GM12878 (cell line): ENCODE measurements at regions not wholly inside any gene's neighbourhood (a gene's known extent, or its start where the extent isn't known, plus 50 kb on each side); places are given as distances from the start of the nearest gene placed in this dataset.

ENCODE experiments used
- ATAC-seq: fragments of 200-7000 bp; cut with Tn5 transposase; 3 replicates; pipeline ENCODE4 v1.9.1; 2020; ENCODE audit warnings: mild to moderate bottlenecking, moderate library complexity
- BruUV-seq: library from RNA; stranded (reverse); fragments of 400-500 nt; replicated peaks from 2 replicates; lab custom pipeline; 2021; lab: Mats Ljungman, UMichigan
- CTCF ChIA-PET: fragments of 300-600 bp; sonication (Branson Sonifier 250); formaldehyde crosslinking; extraction: SDS; loops from one replicate; lab custom pipeline; 2021; ENCODE audit warnings: inconsistent platforms; lab: Yijun Ruan, JAX
- POLR2A ChIA-PET: fragments of 350-600 bp; formaldehyde crosslinking; extraction: SDS; loops from one replicate; lab custom pipeline; 2021; ENCODE audit warnings: inconsistent platforms; lab: Charles Lee
- RAD21 ChIA-PET: fragments of 300-600 bp; sonication (Branson Sonifier 250); formaldehyde crosslinking; loops from one replicate; lab custom pipeline; 2023; ENCODE audit warnings: antibody characterized with exemption; ENCODE audit not compliant: unreplicated experiment; lab: Charles Lee
- SMC1A ChIA-PET: fragments of 300-600 bp; sonication (Branson Sonifier 250); formaldehyde crosslinking; loops from one replicate; lab custom pipeline; 2023; ENCODE audit not compliant: unreplicated experiment, uncharacterized antibody; lab: Charles Lee
- DNase-seq: peaks from one replicate; pipeline ENCODE4 v3.0.0-alpha.2; 2011; ENCODE audit warnings: low read depth, low spot score
- FAIRE-seq: peaks from 3 replicates; lab custom pipeline; 2011; peaks lifted over from hg19 to GRCh38; lab: Jason Lieb, UNC
- H2AFZ ChIP-seq: 2 replicates; pipeline ENCODE4 v1.6.0; 2011; ENCODE audit warnings: low read depth, low read length, control low read depth; ENCODE audit not compliant: control insufficient read depth
- H3K27ac ChIP-seq: 2 replicates; pipeline ENCODE4 v1.5.1; 2011; ENCODE audit warnings: control low read depth; ENCODE audit not compliant: control insufficient read depth, insufficient read depth
- H3K27me3 ChIP-seq, 2 experiments: replicated peaks in 1 of 2; 2 replicates each; pipeline versions ENCODE4 v1.6.0 to v1.6.1; 2011; ENCODE audit warnings: low read length in 1 of 2; ENCODE audit not compliant: control insufficient read depth in 2 of 2, insufficient read depth in 2 of 2
- H3K36me3 ChIP-seq, 2 experiments: 2 replicates each; pipeline ENCODE4 v1.5.1; 2011; ENCODE audit warnings: low read length in 1 of 2; ENCODE audit not compliant: control insufficient read depth in 2 of 2, insufficient read depth in 2 of 2
- H3K4me1 ChIP-seq: 2 replicates; pipeline ENCODE4 v1.6.1; 2011; ENCODE audit warnings: mild to moderate bottlenecking, low read length, moderate library complexity, mixed read lengths; ENCODE audit not compliant: control insufficient read depth, insufficient read depth
- H3K4me2 ChIP-seq: 2 replicates; pipeline ENCODE4 v1.6.0; 2011; ENCODE audit warnings: control low read depth; ENCODE audit not compliant: control insufficient read depth, insufficient read depth
- H3K4me3 ChIP-seq: fragments of 200-600 bp; sonication (generic); 2 replicates; pipeline ENCODE4 v1.5.1; 2016
- H3K79me2 ChIP-seq: 2 replicates; pipeline ENCODE4 v1.6.0; 2011; ENCODE audit warnings: low read length; ENCODE audit not compliant: control insufficient read depth, insufficient read depth
- H3K9ac ChIP-seq: 2 replicates; pipeline ENCODE4 v1.8.0; 2011; ENCODE audit warnings: low read length, control low read depth, mixed read lengths; ENCODE audit not compliant: control insufficient read depth, insufficient read depth
- H3K9me3 ChIP-seq: replicated peaks from 3 replicates; pipeline ENCODE4 v1.5.1; 2011; ENCODE audit warnings: mild to moderate bottlenecking, low read length; ENCODE audit not compliant: control insufficient read depth, insufficient read depth
- H4K20me1 ChIP-seq: 2 replicates; pipeline ENCODE4 v1.6.0; 2011; ENCODE audit not compliant: control insufficient read depth, insufficient read depth
- CBX3 ChIP-seq: fragments of 200-600 bp; sonication (generic); IDR thresholded peaks from 2 replicates; pipeline ENCODE4 v1.6.1; 2016; ENCODE audit warnings: low read depth, borderline replicate concordance
- ETV6 ChIP-seq, 2 experiments: fragments of 450-650 bp in 1 of 2; IDR thresholded peaks in 1 of 2; conservative IDR thresholded peaks in 1 of 2; 2 replicates each; pipeline ENCODE4 v1.6.1; 2014; ENCODE audit warnings: antibody characterized with exemption in 1 of 2, borderline replicate concordance in 1 of 2, low read depth in 1 of 2, mild to moderate bottlenecking in 1 of 2, moderate library complexity in 1 of 2
- NFYB ChIP-seq: IDR thresholded peaks from 2 replicates; pipeline ENCODE4 v1.6.1; 2011; ENCODE audit warnings: low read depth, mild to moderate bottlenecking, low read length, improper control_type of control experiment, moderate library complexity; ENCODE audit not compliant: insufficient read depth
- SUZ12 ChIP-seq: fragments of 200-600 bp; sonication (generic); IDR thresholded peaks from one replicate; pipeline ENCODE4 v1.6.1; 2018; ENCODE audit warnings: antibody characterized with exemption, mild to moderate bottlenecking; ENCODE audit not compliant: unreplicated experiment
- ZNF217 ChIP-seq: fragments of 450-650 bp; IDR thresholded peaks from 2 replicates; pipeline ENCODE4 v1.6.1; 2017; ENCODE audit warnings: antibody characterized with exemption, mild to moderate bottlenecking
- WGBS: methylation state at CpG from one replicate; pipeline ENCODE4 v1.1.6; 2016; ENCODE audit warnings: low lambda C conversion rate; ENCODE audit not compliant: insufficient replicate concordance, insufficient coverage; ENCODE audit errors: missing lambda C conversion rate; 5-methylcytosine and 5-hydroxymethylcytosine counted together
- in situ Hi-C: fragments of 300-500 bp; cut with MboI; formaldehyde crosslinking; loops from 9 replicates; pipeline ENCODE4 v1.14.3; 2018; ENCODE audit warnings: mixed read lengths
- intact Hi-C: fragments of 100-400 bp; cut with micrococcal nuclease; formaldehyde crosslinking; loops from one replicate; pipeline ENCODE4 v1.14.2; 2022; ENCODE audit not compliant: unreplicated experiment
- TF ChIP-seq, protein P1 (sequence below): IDR thresholded peaks from 2 replicates; pipeline ENCODE4 v1.6.1; 2011; ENCODE audit warnings: borderline replicate concordance, low read depth, mild to moderate bottlenecking, moderate library complexity, mixed read lengths, low read length; ENCODE audit not compliant: insufficient read depth; ENCODE audit errors: extremely low read length
- TF ChIP-seq, protein P2 (sequence below): IDR thresholded peaks from 2 replicates; pipeline ENCODE4 v1.6.1; 2012; ENCODE audit warnings: improper control_type of control experiment, low read depth, low read length; ENCODE audit not compliant: insufficient replicate concordance
- TF ChIP-seq, protein P3 (sequence below): fragments of 450-650 bp; IDR thresholded peaks from 2 replicates; pipeline ENCODE4 v1.6.1; 2014; ENCODE audit warnings: mild to moderate bottlenecking

DNA sequence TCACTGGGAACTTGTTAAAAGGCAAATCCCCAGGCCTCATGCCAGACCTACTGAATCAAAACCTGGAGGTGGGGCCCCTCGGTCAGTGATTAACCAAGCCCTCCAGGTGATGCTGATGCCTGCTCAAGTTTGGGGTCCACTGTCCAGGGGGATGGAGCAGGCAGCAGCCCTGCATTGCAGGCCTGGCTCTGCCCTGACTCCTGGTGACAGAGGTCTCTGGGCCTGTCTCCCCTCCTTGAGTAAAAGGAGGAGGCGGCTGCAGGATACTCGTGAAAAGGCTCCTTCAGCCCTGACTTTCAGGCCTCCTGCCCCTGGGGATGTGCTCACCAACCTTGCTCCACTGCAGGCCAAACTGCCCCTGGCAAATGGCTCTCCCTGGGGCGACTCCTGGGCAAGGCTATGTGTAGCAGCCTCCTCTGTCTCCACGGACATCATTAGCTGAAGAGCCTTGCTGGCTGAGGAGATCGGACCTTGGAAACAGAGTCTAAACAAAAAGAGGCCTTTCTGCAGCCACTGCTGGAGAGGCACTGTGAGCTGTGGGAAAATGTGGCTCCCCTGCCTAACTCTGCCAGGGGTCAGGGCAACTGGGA lies 134.8 kb upstream of the ALDH1B1 start:
- Histone ChIP-seq H3K4me1 (no peaks in the 10 kb centered on the region), H3K4me2 (no peak overlapping the region), H3K9me3 (no peaks in the 10 kb centered on the region), H3K79me2 (no peaks in the 10 kb centered on the region), H3K27me3 (no peaks in the 10 kb centered on the region), H4K20me1 (no peaks in the 10 kb centered on the region), H3K36me3 (no peaks in the 10 kb centered on the region), H2AFZ (no peak overlapping the region), H3K27ac (no peak overlapping the region), H3K9ac (no peak overlapping the region), H3K4me3 (no peak overlapping the region)
- ATAC-seq = no peak
- no TSS peak for BruUV-seq
- intact Hi-C loops (no loop called here), in situ Hi-C loops (no loop called here)
- no peak for DNase-seq
- ChIA-PET POLR2A (no interaction called here), SMC1A (interaction anchor here (0.9 to 2.3 kb wide), 6 partner anchors 14 to 344 kb away, joined by 3 to 7 read pairs (median 4); no protein-coding TSS in a partner anchor), CTCF (interaction anchor here (1.1 to 2.3 kb wide), 3 partner anchors 13 to 170 kb away, joined by 3 to 7 read pairs (median 5); no protein-coding TSS in a partner anchor), RAD21 (interaction anchor here (1.6 kb wide), 1 partner anchor 344 kb away, joined by 4 read pairs; no protein-coding TSS in a partner anchor)
- WGBS = 4% methylated on average over 6 of the region's 6 CpGs
- no peak for FAIRE-seq
- TF ChIP-seq, protein P1, sequence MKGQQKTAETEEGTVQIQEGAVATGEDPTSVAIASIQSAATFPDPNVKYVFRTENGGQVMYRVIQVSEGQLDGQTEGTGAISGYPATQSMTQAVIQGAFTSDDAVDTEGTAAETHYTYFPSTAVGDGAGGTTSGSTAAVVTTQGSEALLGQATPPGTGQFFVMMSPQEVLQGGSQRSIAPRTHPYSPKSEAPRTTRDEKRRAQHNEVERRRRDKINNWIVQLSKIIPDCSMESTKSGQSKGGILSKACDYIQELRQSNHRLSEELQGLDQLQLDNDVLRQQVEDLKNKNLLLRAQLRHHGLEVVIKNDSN = no peak
- TF ChIP-seq, protein P2, sequence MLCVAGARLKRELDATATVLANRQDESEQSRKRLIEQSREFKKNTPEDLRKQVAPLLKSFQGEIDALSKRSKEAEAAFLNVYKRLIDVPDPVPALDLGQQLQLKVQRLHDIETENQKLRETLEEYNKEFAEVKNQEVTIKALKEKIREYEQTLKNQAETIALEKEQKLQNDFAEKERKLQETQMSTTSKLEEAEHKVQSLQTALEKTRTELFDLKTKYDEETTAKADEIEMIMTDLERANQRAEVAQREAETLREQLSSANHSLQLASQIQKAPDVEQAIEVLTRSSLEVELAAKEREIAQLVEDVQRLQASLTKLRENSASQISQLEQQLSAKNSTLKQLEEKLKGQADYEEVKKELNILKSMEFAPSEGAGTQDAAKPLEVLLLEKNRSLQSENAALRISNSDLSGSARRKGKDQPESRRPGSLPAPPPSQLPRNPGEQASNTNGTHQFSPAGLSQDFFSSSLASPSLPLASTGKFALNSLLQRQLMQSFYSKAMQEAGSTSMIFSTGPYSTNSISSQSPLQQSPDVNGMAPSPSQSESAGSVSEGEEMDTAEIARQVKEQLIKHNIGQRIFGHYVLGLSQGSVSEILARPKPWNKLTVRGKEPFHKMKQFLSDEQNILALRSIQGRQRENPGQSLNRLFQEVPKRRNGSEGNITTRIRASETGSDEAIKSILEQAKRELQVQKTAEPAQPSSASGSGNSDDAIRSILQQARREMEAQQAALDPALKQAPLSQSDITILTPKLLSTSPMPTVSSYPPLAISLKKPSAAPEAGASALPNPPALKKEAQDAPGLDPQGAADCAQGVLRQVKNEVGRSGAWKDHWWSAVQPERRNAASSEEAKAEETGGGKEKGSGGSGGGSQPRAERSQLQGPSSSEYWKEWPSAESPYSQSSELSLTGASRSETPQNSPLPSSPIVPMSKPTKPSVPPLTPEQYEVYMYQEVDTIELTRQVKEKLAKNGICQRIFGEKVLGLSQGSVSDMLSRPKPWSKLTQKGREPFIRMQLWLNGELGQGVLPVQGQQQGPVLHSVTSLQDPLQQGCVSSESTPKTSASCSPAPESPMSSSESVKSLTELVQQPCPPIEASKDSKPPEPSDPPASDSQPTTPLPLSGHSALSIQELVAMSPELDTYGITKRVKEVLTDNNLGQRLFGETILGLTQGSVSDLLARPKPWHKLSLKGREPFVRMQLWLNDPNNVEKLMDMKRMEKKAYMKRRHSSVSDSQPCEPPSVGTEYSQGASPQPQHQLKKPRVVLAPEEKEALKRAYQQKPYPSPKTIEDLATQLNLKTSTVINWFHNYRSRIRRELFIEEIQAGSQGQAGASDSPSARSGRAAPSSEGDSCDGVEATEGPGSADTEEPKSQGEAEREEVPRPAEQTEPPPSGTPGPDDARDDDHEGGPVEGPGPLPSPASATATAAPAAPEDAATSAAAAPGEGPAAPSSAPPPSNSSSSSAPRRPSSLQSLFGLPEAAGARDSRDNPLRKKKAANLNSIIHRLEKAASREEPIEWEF = no peak
- TF ChIP-seq ETV6 (conservative IDR thresholded peaks at IDR 0.05 in 1 of 2, IDR thresholded peaks at IDR 0.05 in 1 of 2; ENCODE audit: borderline replicate concordance in 1 of 2, low read depth in 1 of 2) (no peak), NFYB (no peak), ZNF217 (no peak), CBX3 (no peak), SUZ12 (no peak)
- TF ChIP-seq, protein P3, sequence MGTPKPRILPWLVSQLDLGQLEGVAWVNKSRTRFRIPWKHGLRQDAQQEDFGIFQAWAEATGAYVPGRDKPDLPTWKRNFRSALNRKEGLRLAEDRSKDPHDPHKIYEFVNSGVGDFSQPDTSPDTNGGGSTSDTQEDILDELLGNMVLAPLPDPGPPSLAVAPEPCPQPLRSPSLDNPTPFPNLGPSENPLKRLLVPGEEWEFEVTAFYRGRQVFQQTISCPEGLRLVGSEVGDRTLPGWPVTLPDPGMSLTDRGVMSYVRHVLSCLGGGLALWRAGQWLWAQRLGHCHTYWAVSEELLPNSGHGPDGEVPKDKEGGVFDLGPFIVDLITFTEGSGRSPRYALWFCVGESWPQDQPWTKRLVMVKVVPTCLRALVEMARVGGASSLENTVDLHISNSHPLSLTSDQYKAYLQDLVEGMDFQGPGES = no peak
